ENCODE measurements at regions not wholly inside any gene's neighbourhood (a gene's known extent, or its start where the extent isn't known, plus 50 kb on each side); places are given as distances from the start of the nearest gene placed in this dataset.

GRCh38 chr17:52517176-52517575, 358.7 kb upstream of the CA10 start (continued):
- TF ChIP-seq NANOG (IDR thresholded peaks at IDR 0.05; ENCODE audit: borderline replicate concordance) (no peak), EZH2phosphoT487 (IDR thresholded peaks at IDR 0.05; ENCODE audit: unreplicated experiment) (no peak), JUNB (IDR thresholded peaks at IDR 0.05; ENCODE audit: unreplicated experiment) (no peak), CTCF (conservative IDR thresholded peaks at IDR 0.05; ENCODE audit: low read depth in 2 of 2) (no peak; a peak in 1 of 4 replicates), REST (IDR thresholded peaks at IDR 0.05; ENCODE audit: unreplicated experiment) (no peak)

GRCh38 chr17:52515927-52516326, 357.4 kb upstream of the CA10 start:
- Histone ChIP-seq H3K4me3 (no peak overlapping the region), H3K4me1 (ENCODE audit: insufficient read depth) (no peaks in the 10 kb centered on the region), H3K79me2 (replicated peaks; ENCODE audit: insufficient read depth) (no peaks in the 10 kb centered on the region), H3K4me2 (no peak overlapping the region), H3K9me2 (ENCODE audit: insufficient read depth) (0 out of 2 replicates have a peak, but pooled peaks cover 4% of the 10 kb centered on the region), H3F3A (replicated peaks; ENCODE audit: low read depth) (no peaks in the 10 kb centered on the region), H3K27me3 (ENCODE audit: insufficient read depth) (no peaks in the 10 kb centered on the region), H3K27ac (ENCODE audit: low read depth) (no peak overlapping the region), H3K36me3 (ENCODE audit: insufficient read depth) (no peaks in the 10 kb centered on the region), H4K20me1 (replicated peaks; ENCODE audit: insufficient read depth) (no peaks in the 10 kb centered on the region), H2AFZ (no peak overlapping the region)
- H3K27ac Mint-ChIP-seq = no peak overlapping the region
- H3K4me1 Mint-ChIP-seq = peaks cover 8% of the 10 kb centered on the region
- no peak overlapping the region for H3K4me3 Mint-ChIP-seq
- ATAC-seq = no peak
- no peaks in the 10 kb centered on the region for H3K27me3 Mint-ChIP-seq (ENCODE audit: insufficient read depth, low read depth, poor library complexity)
- DNase-seq (ENCODE audit: low spot score) = no peak
- no peaks in the 10 kb centered on the region for H3K36me3 Mint-ChIP-seq (ENCODE audit: low read depth)
- peaks cover 2% of the 10 kb centered on the region; the same call in 2 of the 3 replicates for H3K9me3 Mint-ChIP-seq
- TF ChIP-seq ZNF462 (CRISPR knock-in tag; IDR thresholded peaks at IDR 0.05) (no peak), NANOG (IDR thresholded peaks at IDR 0.05; ENCODE audit: borderline replicate concordance) (no peak), REST (IDR thresholded peaks at IDR 0.05; ENCODE audit: unreplicated experiment) (no peak), CTCF (conservative IDR thresholded peaks at IDR 0.05; ENCODE audit: low read depth in 2 of 2) (no peak), JUNB (IDR thresholded peaks at IDR 0.05; ENCODE audit: unreplicated experiment) (no peak)

All from GM23338 (cell line).